HG02571 (cell line): ENCODE measurements at regions not wholly inside any gene's neighbourhood (a gene's known extent, or its start where the extent isn't known, plus 50 kb on each side); places are given as distances from the start of the nearest gene placed in this dataset.

Experiments
- ATAC-seq: cut with Tn5 transposase; IDR thresholded peaks from one replicate; pipeline ENCODE4 v1.9.1; 2021; ENCODE audit warnings: mild to moderate bottlenecking, moderate library complexity; ENCODE audit not compliant: unreplicated experiment

DNA sequence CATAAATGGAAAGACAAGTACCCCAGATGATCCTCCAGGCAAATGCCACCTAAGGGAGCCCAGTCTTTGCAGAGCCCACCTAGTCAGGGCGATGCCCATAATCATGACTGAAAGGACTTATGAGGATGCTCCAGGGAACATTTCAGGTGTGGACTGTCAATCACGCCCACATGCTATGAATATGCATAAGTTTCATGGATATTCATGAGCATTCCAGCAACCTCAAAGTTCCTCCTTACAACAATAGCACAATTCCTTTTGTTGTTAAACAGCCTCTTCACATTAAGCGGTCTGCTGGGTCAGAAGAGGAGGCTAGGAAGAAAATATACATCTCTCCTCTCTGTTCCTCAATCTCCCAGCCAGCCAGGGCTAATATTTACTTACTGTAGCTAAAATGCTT is 161.6 kb downstream of the C5orf15 start:
- ATAC-seq = no peak

DNA sequence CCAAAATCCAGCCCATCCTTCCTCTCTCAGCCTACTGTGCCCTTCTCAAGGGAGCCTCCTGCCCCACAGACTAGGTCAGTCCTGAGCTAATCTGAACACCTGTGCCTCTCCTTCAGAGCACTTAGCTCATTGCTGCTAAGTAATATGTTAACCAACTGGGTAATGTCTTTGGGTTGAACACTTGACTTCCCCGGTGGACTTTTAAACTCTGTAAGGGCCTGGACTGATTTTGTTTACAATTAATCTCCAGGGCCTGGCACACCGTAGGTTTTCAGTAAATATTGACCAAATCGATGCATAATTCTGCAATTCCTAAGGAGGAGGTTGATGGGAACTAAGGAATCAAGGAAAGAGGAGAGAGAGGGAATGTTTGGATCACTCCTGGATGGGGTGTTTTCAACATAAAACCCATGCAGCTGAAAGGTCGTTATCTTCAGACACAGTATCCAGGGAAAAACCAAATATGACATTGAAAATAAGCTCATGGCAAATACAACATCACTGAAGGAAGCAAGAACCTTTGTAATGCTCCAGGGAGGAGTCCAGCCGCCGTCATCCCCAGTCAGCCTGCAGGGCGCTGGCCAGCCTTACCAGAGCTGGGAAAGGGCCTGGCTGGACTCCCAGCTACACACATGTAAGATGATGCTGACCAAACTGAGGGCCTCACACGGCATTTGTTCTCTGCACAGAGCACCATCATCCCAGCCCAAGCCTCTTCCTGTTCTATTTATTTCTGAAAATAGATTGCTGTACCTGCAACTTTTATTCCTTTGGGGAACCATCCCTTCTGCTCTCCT is 166.3 kb downstream of the C5orf15 start:
- no peak for ATAC-seq

DNA sequence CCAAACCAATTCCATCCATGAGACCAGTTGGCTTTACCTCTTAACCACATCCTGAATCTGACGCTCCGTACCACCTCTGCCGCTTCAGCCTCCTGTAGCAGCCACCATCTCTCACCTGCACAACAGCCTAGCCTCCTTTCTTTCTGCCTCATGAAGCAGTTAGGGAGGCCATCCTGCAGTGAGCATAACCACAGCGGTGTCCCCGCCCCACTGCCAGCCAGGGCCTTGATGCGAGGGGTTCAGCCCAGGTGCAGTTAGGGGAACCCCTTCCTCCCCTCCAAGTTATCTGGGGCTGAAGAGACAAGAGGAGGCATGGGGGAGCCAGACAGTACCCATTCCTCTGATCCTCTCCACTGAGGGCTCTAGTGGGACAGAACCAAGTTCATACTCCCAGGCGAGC is 167.0 kb downstream of the C5orf15 start:
- ATAC-seq = no peak

DNA sequence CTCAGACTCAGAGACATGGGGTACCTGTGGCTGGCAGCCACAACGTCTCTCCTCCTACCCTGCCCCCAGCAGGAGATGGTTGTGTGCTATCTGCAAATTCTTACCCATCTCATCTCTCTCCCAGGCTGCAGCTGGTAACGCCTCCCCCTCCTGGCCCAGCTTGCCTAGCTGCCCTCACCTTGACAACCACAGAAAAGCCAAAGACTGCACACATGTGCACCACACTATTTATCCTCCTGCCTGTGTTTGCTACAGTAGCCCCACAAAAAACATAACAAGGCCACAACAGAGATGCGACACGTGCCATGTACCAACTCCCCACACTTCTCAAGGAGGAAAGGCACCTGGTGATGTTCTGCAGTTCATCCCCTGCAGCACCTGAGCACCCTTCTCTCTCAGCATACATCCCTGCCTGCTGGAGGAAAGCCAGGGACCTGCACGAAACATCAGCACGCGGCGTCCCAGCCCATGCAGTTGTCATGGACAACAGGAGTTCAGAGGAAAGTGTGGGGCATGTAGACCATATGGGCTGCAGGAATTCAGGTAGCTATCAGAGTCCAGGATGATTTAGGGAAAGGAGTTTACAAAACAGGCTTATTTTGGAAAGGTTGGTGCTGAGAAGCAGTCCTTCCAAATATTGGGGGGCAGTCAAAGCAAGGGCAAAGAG is 168.7 kb downstream of the C5orf15 start:
- no peak for ATAC-seq

- no peak for ATAC-seq
Observed at GRCh38 chr5:133797167-133797566, 171.3 kb downstream of the C5orf15 start.

DNA sequence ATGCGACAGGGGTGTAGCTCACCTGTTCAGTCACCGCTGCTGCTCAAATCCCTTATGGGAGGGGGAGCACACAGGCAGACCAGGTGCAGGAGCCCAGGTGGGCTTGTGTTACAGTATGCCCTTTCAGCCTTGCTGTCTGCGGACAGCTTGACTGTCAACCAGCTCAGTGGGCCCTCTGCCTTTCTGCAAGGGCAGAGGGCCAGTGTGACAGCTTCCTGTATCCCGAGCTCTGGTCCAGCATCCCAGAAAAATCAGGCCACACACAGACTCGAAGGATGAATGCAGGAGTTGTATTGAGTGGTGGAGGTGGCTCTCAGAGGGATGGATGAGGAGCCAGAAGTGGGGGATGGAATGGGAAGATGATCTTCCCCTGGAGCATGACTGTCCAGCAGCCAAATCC is 172.2 kb downstream of the C5orf15 start:
- no peak for ATAC-seq

DNA sequence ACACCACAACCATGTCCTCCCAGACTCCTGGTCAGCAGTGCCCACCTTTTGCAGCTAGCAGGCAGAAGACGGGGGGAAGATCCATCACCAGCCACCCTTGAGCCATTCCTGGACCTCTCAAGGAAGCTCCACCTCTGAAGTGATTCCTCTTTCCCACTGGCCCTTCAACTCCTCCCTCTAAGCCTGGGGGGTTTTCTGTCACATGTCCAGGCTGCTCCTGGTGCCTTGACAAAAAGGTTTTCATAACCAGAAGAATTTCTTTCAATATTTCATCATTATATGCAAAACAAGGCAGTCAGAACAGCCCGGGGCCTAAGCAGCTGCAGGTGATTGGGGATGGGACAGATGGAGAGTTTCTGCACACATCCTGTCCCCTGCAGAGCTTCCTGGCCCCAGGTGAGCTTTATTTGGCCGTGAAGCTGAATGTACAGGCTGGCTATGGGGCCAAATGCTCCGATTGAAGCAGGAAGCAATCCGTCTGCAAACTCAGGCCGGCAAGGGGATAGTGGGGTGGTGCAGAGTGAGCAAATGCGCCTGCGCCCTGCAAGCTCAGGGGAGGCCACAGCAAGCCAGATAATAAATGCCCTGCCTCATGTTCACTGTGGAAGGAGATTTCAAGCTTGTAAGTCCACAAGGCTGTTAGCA is 173.5 kb downstream of the C5orf15 start:
- no peak for ATAC-seq

DNA sequence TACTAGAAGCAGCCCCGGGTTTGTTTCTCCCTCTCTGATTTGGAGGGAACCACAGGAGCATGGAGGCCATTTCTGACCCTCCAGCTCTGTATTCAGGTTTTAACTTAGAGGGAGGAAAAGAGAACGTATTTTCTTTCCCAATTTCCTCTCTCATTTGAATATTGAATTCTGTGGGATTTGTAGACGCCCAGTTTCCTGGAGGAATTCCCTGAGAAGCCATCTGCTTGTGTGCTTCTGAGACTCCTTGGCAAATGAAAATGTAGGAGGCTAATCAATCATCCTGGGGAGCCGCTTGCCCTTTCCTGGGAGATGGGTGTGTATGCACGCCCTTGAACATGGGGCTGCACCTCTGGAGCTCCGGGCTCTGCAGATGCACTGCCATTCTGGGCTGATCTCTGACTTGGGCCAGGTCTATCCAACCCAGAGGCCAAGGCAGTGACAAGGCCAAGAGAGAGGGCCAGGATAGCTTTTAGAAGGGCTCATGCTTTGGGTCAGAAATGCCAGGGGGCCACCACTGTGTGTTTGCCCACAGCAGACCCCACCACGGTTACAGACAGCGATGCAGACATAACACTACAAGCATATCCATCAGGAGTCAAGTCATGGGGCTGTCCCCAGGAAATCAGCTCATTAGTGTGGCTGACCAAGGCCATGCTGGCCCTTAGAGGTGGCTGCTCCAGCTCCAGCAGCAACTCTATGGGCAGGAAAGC is 174.5 kb downstream of the C5orf15 start:
- no peak for ATAC-seq

GRCh38 chr5:133792655-133793054 is 175.8 kb downstream of the C5orf15 start:
- no peak for ATAC-seq

GRCh38 chr5:133792024-133792423 is 176.4 kb downstream of the C5orf15 start:
- ATAC-seq = no peak

- ATAC-seq = no peak
Observed at GRCh38 chr5:133790898-133791297, 177.5 kb downstream of the C5orf15 start.

DNA sequence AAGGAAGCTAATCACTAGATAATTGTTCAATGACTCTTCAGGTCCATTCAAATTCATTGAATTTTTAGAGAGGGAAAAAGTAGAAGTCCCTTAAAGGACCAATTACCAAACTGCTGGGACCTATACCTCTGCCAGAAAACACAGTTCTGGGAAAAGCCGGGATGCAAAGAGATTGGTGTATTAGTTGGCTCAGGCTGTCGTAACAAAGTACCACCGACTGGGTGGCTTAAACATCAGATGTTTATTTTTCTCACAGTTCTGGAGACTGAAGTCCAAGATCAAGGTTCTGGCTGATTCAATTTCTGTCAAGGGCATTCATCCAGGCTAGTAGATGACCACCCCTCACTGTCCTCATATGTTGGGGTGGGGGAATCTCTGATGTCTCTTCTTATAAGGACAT is 177.1 kb upstream of the FSTL4 start:
- ATAC-seq = no peak

GRCh38 chr5:133788121-133788520 is 175.8 kb upstream of the FSTL4 start:
- no peak for ATAC-seq

GRCh38 chr5:133786420-133786819 is 174.1 kb upstream of the FSTL4 start:
- ATAC-seq = no peak

DNA sequence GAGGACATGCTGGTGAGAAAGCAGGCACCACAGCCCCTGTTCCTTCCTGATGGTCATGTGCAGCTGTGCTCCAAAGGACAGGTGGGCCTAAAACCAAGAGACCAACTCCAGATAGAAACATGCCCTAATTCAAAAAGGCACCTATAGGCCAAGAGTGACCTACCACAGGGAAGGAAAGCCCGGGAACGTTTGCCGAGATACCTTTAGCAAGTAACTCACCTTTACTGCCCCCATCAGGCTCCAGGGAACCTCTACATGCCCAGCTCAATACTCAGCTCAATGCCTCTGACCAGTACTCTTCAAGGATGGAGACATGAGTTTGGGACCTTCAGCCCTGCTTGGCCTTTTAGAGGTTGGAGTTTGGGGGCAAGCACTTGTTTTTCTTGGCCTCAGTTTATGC is 172.8 kb upstream of the FSTL4 start:
- no peak for ATAC-seq

GRCh38 chr5:133783481-133783880 is 171.1 kb upstream of the FSTL4 start:
- no peak for ATAC-seq

DNA sequence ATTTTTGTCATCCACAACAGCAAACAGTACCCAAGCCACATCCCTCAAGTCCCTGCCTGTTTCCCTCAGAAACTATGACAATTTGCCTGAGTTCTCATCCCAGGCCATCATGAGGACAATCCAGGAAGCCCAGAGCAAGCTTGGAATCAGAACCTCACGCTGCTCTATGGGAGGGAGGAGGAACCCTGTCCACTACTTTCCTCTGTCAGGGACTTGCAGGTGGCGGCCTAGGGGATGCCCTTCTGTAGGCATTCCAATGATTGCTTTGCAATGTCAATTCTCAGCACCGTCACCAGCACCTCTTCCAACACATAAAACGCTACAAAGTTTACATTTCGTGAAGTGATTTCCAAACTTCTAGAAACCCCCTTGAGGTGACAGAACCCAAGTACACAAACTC is 170.4 kb upstream of the FSTL4 start:
- no peak for ATAC-seq

DNA sequence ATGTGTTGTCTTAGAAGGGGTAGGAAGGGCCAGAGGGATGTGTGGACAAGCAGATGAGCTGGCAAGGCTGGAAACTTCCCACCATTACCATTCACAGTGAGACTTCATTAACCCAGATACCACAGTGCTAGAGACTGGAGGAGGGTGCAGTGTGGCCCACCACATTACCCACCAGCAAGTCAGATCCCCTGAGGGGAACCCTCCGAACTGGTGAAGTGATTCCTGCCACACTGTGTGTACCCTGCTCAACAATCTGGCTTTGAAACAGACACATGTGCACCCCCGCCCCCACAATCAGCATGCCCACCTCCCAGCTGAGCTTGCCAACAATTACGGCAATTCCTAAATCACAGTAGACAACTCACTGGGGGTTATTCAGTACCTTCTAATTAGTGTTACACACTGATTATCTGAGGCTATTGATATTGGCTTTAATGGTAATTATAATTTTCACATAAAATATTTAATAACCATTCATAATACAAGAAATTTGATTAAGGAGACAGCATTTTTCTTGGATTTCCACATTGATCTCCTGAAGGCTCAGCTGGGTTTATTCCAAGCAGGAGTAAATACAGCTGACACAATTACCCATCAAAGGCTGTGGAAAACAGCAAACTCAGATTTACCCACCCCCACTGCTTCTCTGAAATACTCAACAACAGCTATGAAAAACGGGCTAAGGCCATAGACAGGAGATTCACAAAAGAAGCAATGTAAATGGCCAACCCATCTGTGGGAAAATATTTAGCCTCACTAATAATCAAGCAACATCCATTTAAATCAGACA is 169.3 kb upstream of the FSTL4 start:
- no peak for ATAC-seq

GRCh38 chr5:133780619-133781280 is 168.4 kb upstream of the FSTL4 start:
- no peak for ATAC-seq

GRCh38 chr5:133779828-133780475 is 167.6 kb upstream of the FSTL4 start:
- no peak for ATAC-seq
